22Rv1 (cell line): ENCODE measurements at regions not wholly inside any gene's neighbourhood (a gene's known extent, or its start where the extent isn't known, plus 50 kb on each side); places are given as distances from the start of the nearest gene placed in this dataset.

Experiments used
- ZFX ChIP-seq: fragments of 450-650 bp; IDR thresholded peaks from 2 replicates; pipeline ENCODE4 v1.6.1; 2017; ENCODE audit warnings: antibody characterized with exemption, borderline replicate concordance
- TF ChIP-seq, protein P1 (sequence below): fragments of 450-650 bp; IDR thresholded peaks from 2 replicates; pipeline ENCODE4 v1.5.1; 2017; ENCODE audit warnings: mild to moderate bottlenecking

DNA sequence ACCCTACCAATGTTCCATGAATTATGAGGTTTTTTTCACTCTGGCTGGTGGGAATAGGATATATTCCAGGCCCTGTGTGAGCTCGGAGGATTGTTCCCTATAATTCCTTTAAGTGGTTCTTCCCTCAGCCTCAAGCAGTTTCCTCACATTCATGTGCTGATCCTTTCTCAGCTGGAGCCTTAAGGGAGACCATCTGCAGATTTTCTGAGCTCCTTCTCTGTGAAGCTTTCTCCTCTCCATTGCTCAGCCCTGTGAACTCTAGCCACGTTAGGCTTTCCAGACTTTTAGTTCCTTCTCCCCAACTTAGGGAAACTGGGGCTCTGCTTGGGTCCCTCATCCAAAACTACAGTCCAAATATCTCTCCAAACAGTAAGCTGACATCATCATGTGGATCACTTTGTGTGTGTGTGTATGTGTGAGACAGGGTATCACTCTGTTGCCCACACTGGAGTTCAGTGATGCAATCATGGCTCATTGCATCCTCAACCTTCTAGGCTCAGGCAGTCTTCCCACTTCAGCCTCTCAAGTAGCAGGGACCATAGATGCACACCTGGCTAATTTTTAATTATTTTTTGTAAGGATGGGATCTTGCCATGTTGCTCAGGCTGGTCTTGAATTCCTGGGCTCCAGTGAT is 219.5 kb upstream of the OTX2 start:
- TF ChIP-seq, protein P1, sequence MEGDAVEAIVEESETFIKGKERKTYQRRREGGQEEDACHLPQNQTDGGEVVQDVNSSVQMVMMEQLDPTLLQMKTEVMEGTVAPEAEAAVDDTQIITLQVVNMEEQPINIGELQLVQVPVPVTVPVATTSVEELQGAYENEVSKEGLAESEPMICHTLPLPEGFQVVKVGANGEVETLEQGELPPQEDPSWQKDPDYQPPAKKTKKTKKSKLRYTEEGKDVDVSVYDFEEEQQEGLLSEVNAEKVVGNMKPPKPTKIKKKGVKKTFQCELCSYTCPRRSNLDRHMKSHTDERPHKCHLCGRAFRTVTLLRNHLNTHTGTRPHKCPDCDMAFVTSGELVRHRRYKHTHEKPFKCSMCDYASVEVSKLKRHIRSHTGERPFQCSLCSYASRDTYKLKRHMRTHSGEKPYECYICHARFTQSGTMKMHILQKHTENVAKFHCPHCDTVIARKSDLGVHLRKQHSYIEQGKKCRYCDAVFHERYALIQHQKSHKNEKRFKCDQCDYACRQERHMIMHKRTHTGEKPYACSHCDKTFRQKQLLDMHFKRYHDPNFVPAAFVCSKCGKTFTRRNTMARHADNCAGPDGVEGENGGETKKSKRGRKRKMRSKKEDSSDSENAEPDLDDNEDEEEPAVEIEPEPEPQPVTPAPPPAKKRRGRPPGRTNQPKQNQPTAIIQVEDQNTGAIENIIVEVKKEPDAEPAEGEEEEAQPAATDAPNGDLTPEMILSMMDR, result no peak
- TF ChIP-seq ZFX, result no peak
